ENCODE measurements at regions not wholly inside any gene's neighbourhood (a gene's known extent, or its start where the extent isn't known, plus 50 kb on each side); places are given as distances from the start of the nearest gene placed in this dataset.
A peak's percentile ranks its signal among the peaks of the same experiment; 100 is the strongest.

- ChIA-PET POLR2A (no interaction called here), CTCF (interaction anchor here (0.6 kb wide), 1 partner anchor 47 kb away, joined by 4 read pairs; no protein-coding TSS in a partner anchor)
- no peaks in the 10 kb centered on the region for H3K27me3 ChIP-seq (replicated peaks; ENCODE audit: control insufficient read depth, insufficient read depth, low read length)
- no peak overlapping the region for H3K4me3 ChIP-seq (ENCODE audit: low read depth, low read length)
- DNase-seq, result peak in 1 of 2 experiments; percentile 8
- Mint-ChIP-seq H3K27ac (ENCODE audit: unreplicated experiment) (no peak overlapping the region), H3K27me3 (ENCODE audit: insufficient read depth, unreplicated experiment) (peaks cover 12% of the 10 kb centered on the region), H3K4me3 (ENCODE audit: unreplicated experiment) (no peak overlapping the region), H3K36me3 (ENCODE audit: insufficient read depth, unreplicated experiment) (no peaks in the 10 kb centered on the region), H3K4me1 (ENCODE audit: low read depth, unreplicated experiment) (no peaks in the 10 kb centered on the region), H3K9me3 (ENCODE audit: unreplicated experiment) (peaks cover 10% of the 10 kb centered on the region)
- H3K9me3 ChIP-seq, result peaks cover 5% of the 10 kb centered on the region
- H3K4me1 ChIP-seq, result no peaks in the 10 kb centered on the region
- intact Hi-C loops (cut with micrococcal nuclease; ENCODE audit: unreplicated experiment), result loop anchor here (1.0 kb wide), 1 partner anchor 34 kb away; no protein-coding TSS in a partner anchor
- no peaks in the 10 kb centered on the region for H3K36me3 ChIP-seq (ENCODE audit: control insufficient read depth, insufficient read depth, low read length)
- TF ChIP-seq CTCF (IDR thresholded peaks at IDR 0.05; ENCODE audit: insufficient read depth in 1 of 2, low read depth in 1 of 2, low read length in 1 of 2, severe bottlenecking in 1 of 2, unreplicated experiment in 1 of 2), result peak; percentile 17 to 25
- BruUV-seq (replicated peaks), result no TSS peak
Measured at GRCh38 chr2:41806286-41806685, 241.5 kb upstream of the PKDCC start.

- Histone ChIP-seq H3K4me3 (ENCODE audit: low read depth, low read length) (no peak overlapping the region), H3K4me1 (0 out of 2 replicates have a peak, but pooled peaks cover under 1% of the 10 kb centered on the region), H3K27me3 (replicated peaks; ENCODE audit: control insufficient read depth, insufficient read depth, low read length) (no peaks in the 10 kb centered on the region; the same call in 1 of the 2 replicates), H3K9me3 (peaks cover 4% of the 10 kb centered on the region; the same call in 1 of the 2 replicates), H3K36me3 (ENCODE audit: control insufficient read depth, insufficient read depth, low read length) (no peaks in the 10 kb centered on the region)
- H3K9me3 Mint-ChIP-seq (ENCODE audit: unreplicated experiment), result peaks cover 21% of the 10 kb centered on the region
- TF ChIP-seq CTCF (IDR thresholded peaks at IDR 0.05; ENCODE audit: insufficient read depth in 1 of 2, low read depth in 1 of 2, low read length in 1 of 2, severe bottlenecking in 1 of 2, unreplicated experiment in 1 of 2), result no peak
- H3K27me3 Mint-ChIP-seq (ENCODE audit: insufficient read depth, unreplicated experiment), result peaks cover 15% of the 10 kb centered on the region
- no peaks in the 10 kb centered on the region for H3K4me1 Mint-ChIP-seq (ENCODE audit: low read depth, unreplicated experiment)
- no peaks in the 10 kb centered on the region for H3K36me3 Mint-ChIP-seq (ENCODE audit: insufficient read depth, unreplicated experiment)
- BruUV-seq (replicated peaks), result no TSS peak
- DNase-seq, result no peak
- no peak overlapping the region for H3K4me3 Mint-ChIP-seq (ENCODE audit: unreplicated experiment)
- intact Hi-C loops (cut with micrococcal nuclease; ENCODE audit: unreplicated experiment), result no loop called here
- no peak overlapping the region for H3K27ac Mint-ChIP-seq (ENCODE audit: unreplicated experiment)
- CTCF ChIA-PET, result no interaction called here
- POLR2A ChIA-PET, result no interaction called here
Measured at GRCh38 chr2:41821167-41821566, 226.7 kb upstream of the PKDCC start.

- Histone ChIP-seq H3K9me3 (no peaks in the 10 kb centered on the region), H3K27me3 (replicated peaks; ENCODE audit: control insufficient read depth, insufficient read depth, low read length) (no peaks in the 10 kb centered on the region; the same call in 1 of the 2 replicates), H3K4me3 (ENCODE audit: low read depth, low read length) (no peak overlapping the region), H3K36me3 (ENCODE audit: control insufficient read depth, insufficient read depth, low read length) (no peaks in the 10 kb centered on the region), H3K4me1 (peaks cover 27% of the 10 kb centered on the region)
- H3K4me3 Mint-ChIP-seq (ENCODE audit: unreplicated experiment), result no peak overlapping the region
- no TSS peak for BruUV-seq (replicated peaks)
- CTCF ChIA-PET, result no interaction called here
- H3K9me3 Mint-ChIP-seq (ENCODE audit: unreplicated experiment), result no peaks in the 10 kb centered on the region
- H3K4me1 Mint-ChIP-seq (ENCODE audit: low read depth, unreplicated experiment), result peaks cover 6% of the 10 kb centered on the region
- no peaks in the 10 kb centered on the region for H3K36me3 Mint-ChIP-seq (ENCODE audit: insufficient read depth, unreplicated experiment)
- intact Hi-C loops (cut with micrococcal nuclease; ENCODE audit: unreplicated experiment), result no loop called here
- no peak for TF ChIP-seq CTCF (IDR thresholded peaks at IDR 0.05; ENCODE audit: insufficient read depth in 1 of 2, low read depth in 1 of 2, low read length in 1 of 2, severe bottlenecking in 1 of 2, unreplicated experiment in 1 of 2)
- no peak overlapping the region for H3K27ac Mint-ChIP-seq (ENCODE audit: unreplicated experiment)
- POLR2A ChIA-PET, result no interaction called here
- H3K27me3 Mint-ChIP-seq (ENCODE audit: insufficient read depth, unreplicated experiment), result peaks cover 4% of the 10 kb centered on the region
- DNase-seq, result no peak
Measured at GRCh38 chr2:41826921-41827320, 220.9 kb upstream of the PKDCC start.
